ENCODE measurements at regions not wholly inside any gene's neighbourhood (a gene's known extent, or its start where the extent isn't known, plus 50 kb on each side); places are given as distances from the start of the nearest gene placed in this dataset.
"Not testable (repeated sequence)": the region's sequence is repeated elsewhere in the genome, so short reads cannot be mapped to it uniquely, and the experiment has no call there.

GRCh38 chr22:48306785-48307510 is 1520.7 kb downstream of the BRD1 start:
- no peak for DNase-seq

DNA sequence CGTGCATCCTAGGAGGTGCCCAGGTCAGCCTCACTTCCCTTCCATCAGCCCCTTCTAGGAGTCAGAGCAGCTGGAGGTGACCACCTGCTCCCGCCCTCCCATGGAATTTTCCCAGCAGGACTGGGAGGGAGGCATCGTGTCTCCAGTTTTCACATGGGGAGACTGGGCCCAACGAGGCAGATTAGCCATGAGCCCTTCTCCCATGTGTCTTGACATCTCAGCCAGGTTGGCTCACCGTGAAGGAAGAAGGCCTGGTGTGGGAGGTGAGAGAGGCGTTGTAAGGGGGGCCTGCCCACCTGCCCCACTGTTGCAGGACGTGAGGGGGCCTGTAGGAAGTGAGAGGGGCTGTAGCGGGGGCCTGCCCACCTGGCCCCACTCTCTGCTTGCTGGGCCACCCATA is 1521.4 kb downstream of the BRD1 start:
- no peak for DNase-seq

DNA sequence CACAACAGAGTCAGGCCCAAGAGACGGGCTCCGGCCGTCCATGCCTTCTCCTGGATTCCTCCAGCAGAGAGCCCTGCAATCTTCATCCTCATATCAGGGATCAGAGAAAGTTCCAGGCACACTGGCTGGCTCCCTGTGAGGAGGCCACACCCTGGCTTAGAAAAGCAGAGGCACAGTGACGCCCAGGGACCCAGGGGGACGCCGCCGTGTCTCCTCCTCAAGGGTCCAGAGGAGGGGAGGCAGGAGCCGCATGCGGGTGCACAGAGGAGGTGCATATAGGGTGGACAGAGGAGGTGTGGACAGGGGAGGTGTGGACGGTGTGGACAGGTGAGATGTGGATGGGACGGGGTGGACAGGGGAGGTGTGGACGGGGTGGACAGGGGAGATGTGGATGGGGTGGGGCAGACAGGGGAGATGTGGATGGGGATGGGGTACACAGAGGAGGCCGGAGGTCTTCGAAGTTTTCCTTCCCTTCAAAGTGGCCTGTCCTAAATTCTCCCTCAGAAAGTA is 1521.9 kb downstream of the BRD1 start:
- no peak for DNase-seq

- no peak for DNase-seq
Measured at GRCh38 chr22:48303369-48303725, 1524.3 kb downstream of the BRD1 start.

DNA sequence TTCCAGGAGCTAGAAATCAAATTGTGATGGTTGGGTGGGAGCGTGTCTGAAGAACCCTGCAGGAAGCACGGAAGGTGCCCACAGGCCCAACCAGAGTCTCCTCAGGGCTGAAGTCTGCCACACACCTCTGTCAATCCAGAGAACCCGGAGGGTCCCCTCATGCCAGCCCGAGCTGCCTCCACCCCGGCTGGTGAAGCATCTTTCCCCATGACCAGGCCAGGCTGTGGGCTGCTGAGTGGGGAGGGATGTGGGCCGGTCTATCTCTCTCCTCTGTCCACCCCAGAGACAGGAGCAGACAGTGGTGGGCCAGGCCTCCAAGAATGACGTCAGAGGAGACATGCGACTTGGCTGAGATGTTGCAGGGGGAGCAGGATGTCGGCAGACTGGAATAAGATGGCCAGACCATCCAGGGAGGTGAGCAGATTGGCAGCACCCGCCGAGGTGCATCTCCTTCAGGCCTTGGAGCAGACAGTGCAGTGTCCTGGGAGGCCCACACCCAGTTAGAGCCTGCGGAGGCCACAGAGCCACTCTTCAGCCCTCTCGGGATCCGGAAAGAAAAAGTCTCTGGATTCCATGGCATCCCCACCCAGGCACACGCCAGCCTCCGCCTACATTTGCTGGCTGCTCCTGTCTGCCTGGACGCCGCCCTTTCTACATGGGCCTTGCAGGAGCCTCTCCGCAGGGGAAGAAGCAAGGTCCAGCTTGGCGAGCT is 1524.9 kb downstream of the BRD1 start:
- no peak for DNase-seq

GRCh38 chr22:48301908-48302307 is 1525.8 kb downstream of the BRD1 start:
- no peak for DNase-seq

- no peak for DNase-seq
Measured at GRCh38 chr22:48301421-48301820, 1526.3 kb downstream of the BRD1 start.

DNA sequence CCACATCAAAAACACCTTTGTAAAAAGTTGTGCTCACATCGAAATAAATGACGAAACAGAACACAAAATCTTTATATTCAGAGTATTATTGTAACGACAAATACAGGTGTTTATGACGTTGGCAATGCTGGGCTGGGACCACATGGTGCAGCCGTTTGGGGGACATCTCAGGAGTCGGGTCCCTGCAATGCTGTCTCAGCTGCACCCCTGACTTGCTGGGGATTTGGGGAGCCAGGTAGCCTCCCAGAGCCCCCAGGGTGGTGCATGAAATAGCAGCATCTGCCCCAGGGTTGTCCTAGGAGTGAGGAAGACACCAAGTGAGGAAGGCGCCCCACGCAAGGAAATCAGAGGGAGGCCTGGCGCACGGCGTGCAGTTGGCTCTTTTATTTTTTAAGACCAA is 1526.8 kb downstream of the BRD1 start:
- no peak for DNase-seq

DNA sequence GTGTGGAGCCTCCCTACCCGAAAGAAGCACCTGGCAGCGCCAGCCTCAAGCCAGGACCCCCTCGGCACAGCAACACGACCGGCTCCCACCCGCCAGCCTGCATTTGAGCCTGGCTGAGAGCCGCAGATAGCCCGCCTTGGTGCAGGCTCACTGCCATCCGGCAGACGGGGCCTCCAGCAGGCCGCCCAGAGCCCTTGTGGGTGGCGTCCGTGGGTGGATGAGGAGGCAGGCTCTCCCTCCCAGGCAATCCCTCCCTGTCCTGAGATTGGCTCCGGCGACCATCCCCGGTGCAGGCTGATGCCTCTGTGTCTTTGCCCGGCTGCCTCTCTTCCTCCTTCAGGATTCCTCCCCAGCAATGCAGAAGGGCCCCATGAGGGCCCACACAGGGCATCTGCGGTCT is 1527.9 kb downstream of the BRD1 start:
- no peak for DNase-seq

GRCh38 chr22:48299124-48299523 is 1528.5 kb downstream of the BRD1 start:
- DNase-seq, result no peak

GRCh38 chr22:48297296-48297695 is 1530.4 kb downstream of the BRD1 start:
- DNase-seq, result no peak

GRCh38 chr22:48289954-48290353 is 1527.5 kb downstream of the TBC1D22A start:
- DNase-seq, result not testable (repeated sequence)

DNA sequence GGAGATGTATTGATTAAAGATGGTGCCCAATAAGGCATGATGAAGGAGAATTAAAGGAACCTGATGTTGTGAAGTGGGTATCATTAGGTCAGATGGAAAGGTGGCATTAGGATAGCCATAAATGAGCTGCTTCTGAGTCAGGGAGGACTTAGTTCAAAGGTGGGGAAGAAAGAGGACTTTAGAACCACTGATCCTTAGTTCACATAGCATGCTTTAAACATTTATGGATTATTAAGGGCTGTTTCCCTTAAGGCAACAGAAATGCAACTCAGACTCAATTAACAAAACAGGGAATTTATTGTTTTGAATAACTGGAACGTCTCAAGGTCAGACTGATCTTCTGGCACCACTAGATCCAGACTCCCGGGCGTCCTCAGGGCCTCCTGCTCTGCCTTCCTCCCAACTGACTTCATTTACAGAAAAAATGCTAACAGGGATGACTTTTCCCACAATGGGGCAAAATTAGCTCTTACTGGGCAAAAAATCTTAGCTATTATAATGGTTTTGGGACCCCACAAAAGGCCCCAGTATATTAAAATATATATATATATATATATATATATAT is 1526.0 kb downstream of the TBC1D22A start:
- no peak for DNase-seq

- no peak for DNase-seq
Measured at GRCh38 chr22:48287031-48287430, 1524.6 kb downstream of the TBC1D22A start.

DNA sequence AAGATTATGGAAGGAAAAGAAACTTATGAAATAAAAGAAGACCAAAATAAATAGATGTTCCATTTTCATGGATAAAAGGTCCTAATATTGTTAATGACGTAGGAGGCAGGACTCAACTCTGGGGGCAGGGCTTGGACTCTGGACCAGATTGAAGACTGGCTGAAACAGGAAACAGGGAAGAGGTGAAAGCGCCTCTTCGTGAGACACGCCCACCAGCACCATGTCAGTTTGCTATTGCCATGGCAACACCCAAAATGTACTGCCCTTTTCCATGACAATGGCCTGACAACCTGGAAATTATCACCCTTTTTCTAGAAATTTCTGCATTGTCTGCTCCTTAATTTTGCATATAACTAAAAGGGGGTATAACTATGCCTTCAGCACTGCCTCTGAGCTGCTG is 1522.2 kb downstream of the TBC1D22A start:
- no peak for DNase-seq

DNA sequence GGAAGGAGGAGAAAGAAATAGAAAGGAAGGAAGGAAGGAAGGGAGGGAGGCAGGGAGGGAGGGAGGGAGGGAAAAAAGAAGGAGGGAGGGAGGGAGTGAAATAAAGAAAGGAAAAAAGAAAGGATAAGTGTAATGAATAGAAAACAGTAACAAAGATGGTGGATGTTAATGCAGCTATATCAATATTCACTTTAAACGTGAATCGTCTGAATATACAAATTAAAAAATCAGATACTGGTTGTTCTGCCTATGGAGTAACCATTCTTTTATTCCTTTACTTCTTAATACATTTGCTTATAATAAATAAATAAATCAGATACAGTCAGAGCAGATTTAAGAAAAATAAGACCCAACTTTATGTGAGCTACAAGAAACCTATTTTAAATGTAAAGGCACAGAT is 1520.4 kb downstream of the TBC1D22A start:
- no peak for DNase-seq

DNA sequence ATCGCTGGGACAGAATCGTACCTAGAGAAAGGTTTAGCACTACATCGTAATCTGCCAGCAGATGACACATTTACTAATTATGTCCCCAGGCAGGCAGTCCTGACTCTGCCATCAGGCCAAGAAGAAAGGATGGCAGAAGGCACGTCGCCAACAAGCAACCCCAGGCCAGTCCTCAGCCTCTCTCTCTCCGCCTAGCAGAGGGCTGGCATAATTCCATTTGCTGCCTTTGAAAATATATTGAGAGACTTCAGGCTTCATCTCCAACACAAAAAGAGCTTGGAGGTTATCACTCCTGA is 1517.0 kb downstream of the TBC1D22A start:
- DNase-seq, result no peak

GRCh38 chr22:48278620-48279460 is 1516.4 kb downstream of the TBC1D22A start:
- DNase-seq, result no peak

DNA sequence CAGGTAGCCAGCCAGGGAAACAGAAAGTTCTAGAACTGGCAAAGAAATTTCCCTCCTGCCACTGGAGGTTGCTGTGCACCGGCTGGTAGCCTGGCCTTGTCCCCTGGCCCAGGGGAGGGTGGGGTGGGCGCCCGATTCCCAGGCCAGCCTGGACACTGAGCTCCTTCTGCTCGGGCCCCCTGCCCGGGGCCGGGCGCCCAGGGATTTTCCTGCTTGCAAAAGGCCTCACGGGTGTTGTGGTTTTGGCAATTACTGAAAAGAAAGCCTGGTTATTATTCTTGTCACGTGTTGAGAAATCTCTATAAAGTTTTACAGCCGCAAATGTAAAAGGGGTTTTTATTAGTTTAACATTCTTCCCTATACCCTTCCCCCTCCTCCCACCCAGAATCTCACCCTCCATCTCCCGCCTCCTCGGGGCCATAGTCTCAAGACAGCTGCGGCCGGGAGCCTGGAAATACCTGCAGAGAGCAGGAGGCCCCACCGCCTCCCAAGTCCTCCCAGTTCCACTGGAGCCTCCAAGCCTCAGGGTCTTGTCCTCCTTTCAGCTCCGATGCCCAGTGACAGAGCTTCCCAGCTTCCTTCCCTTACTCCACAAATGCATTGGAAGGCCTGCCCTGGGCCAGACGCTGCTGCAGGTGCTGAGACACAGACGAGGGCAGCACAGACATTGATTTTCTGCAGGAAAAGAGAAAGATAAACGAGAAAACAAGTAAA is 1515.6 kb downstream of the TBC1D22A start:
- DNase-seq, result no peak

DNA sequence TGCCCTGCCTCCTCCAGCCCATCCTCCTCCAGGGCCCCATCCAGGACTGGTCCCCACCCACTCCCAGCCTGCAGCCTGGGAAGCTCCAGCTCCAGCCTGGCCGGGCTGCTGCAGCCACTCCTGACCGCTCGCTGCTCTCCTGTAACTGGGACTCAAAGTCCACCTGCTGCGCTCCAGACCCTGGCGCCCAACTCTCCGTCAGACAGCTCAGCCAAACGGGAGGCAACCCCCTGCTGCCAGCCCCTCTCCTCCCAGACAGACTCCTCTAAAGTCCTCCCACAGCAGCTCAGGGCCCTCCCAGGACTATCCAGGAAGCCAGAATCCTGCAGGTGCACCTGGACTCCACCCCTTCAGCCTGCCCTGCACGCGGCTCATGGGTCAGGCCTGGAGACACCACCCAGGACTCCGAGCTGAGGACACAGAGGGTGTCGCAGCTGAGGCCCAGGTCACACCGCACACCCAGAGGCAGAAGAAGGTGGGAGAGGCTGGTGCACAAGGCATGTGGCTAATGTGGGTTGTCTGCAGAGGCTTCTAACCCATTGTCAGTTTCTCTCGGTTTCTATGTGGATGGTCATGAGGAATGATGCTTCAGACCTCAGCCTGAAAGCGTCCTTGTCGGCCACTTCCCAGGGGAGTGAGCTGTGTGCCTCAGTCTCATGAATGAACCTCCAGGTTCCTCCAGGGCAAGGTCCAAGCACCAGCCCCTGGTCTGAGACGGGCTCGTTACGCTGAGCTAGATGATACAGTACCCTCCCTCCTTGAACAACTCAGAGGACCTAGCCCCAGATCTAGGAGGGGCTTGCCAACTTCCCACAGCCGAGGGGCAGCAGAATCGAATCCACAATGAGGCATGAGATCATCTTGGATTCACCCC is 1514.8 kb downstream of the TBC1D22A start:
- DNase-seq, result no peak

DNA sequence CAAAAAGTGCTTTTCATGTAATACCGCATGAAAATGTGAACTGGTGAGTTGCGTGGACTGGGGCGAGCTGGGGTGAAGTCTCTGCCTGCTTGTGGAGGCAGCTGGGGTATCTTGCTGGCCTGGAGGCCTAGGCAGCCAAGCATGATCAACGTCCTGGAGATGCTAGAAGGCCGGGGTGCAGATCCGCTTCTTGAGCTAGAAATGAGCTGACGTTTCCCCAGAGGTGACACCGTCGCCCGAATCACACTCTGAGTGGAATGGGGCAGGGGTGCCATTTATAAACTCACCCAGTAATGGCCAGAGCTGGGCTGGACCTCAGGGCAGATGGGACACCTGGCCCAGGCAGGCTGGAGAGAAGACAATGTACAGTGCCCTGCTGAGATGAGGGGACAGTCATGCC is 1513.0 kb downstream of the TBC1D22A start:
- no peak for DNase-seq

DNA sequence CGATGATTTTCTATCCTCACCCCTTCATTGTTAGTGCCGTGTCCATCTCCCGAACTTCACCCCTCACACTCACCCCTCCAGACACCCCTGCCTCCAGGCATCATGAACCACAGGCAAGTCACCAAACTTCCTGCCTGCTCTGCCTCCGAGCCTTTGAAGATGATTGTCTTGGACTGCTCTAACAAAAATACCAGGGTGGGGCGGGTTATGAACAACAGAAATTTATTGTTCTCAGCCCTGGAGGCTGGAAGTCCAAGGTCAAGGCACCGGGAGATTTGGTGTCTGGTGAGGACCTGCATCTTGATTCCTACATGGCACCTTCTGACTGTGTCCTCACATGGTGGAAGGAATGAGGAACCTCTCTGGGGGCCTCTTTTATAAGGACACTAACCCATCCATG is 1508.3 kb downstream of the TBC1D22A start:
- DNase-seq, result no peak

Measured in GOT3 (cell line).